ENCODE measurements at regions not wholly inside any gene's neighbourhood (a gene's known extent, or its start where the extent isn't known, plus 50 kb on each side); places are given as distances from the start of the nearest gene placed in this dataset.

GRCh38 chr5:167392240-167392639 is 899.2 kb upstream of the WWC1 start:
- intact Hi-C loops (cut with micrococcal nuclease; ENCODE audit: unreplicated experiment): no loop called here

DNA sequence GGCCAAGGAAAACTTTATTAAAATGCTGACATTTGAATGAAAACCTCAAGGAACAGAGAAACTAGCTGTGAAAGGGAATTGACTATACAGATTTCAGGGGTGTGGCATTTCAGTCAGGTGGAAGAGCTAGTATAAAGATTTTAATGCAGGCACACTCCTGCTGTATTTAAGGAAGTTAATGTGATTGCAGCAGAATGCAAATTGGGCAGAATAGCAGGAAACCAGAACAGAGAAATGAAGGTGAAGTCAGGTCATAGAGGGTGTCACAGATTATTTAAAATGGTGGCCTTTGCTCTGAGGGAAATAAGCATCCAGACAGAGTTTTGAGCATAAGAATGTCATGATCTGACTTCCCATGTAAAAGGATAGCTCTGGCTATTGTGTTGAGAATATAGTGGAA is 898.1 kb upstream of the WWC1 start:
- no peak for TF ChIP-seq ZNF142 (CRISPR knock-in tag; IDR thresholded peaks at IDR 0.05)
- POLR2A ChIA-PET: no interaction called here

More at GRCh38 chr5:167392240-167392639, 899.2 kb upstream of the WWC1 start:
- Histone ChIP-seq H3K9ac (ENCODE audit: insufficient read depth, low read depth, low read length) (no peak overlapping the region), H2AFZ (ENCODE audit: low read length) (no peak overlapping the region), H3K4me2 (ENCODE audit: low read depth, low read length) (no peak overlapping the region), H3K79me2 (ENCODE audit: insufficient read depth, low read length) (no peaks in the 10 kb centered on the region), H3K4me3 (replicated peaks in 1 of 3; ENCODE audit: insufficient read depth in 1 of 3, low read depth in 2 of 3, low read length in 3 of 3) (no peak overlapping the region), H3K27ac (ENCODE audit: extremely low read length, insufficient read depth, low read length) (no peak overlapping the region), H4K20me1 (ENCODE audit: insufficient read depth, low read length) (no peaks in the 10 kb centered on the region), H3K27me3 (ENCODE audit: control insufficient read depth in 1 of 2, insufficient read depth in 2 of 2, low read length in 2 of 2) (no peaks in the 10 kb centered on the region), H3K4me1 (ENCODE audit: insufficient read depth, low read length) (no peaks in the 10 kb centered on the region), H3K9me3 (ENCODE audit: low read length) (no peaks in the 10 kb centered on the region), H3K36me3 (replicated peaks in 1 of 2; ENCODE audit: control insufficient read depth in 1 of 2, insufficient read depth in 2 of 2, low read length in 2 of 2) (no peaks in the 10 kb centered on the region)
- ChIA-PET CTCF (ENCODE audit: low intra/inter-chr PET ratio, low total read pairs) (no interaction called here), POLR2A (no interaction called here)
- in situ Hi-C loops (cut with HindIII; ENCODE audit: extremely low pct_ligation_motif_present, low pct_unique_long_range_greater_than_20kb): no loop called here
- BruUV-seq (replicated peaks): no TSS peak
- FAIRE-seq (no peak), ATAC-seq (no peak), DNase-seq (ENCODE audit: low spot score) (no peak)
- WGBS (ENCODE audit: low lambda C conversion rate): 20% methylated on average over 5 of the region's 5 CpGs
- TF ChIP-seq RARG (CRISPR knock-in tag; IDR thresholded peaks at IDR 0.05; ENCODE audit: low read depth) (no peak), MAFK (conservative IDR thresholded peaks at IDR 0.05 in 1 of 2, IDR thresholded peaks at IDR 0.05 in 1 of 2; ENCODE audit: low read length in 2 of 2) (peak in 1 of 2 experiments; percentile 42; a peak in 2 of 4 replicates)

More for the DNA sequence above, 898.1 kb upstream of the WWC1 start:
- Histone ChIP-seq H3K4me3 (replicated peaks in 1 of 3; ENCODE audit: insufficient read depth in 1 of 3, low read depth in 2 of 3, low read length in 3 of 3) (no peak overlapping the region), H3K9ac (ENCODE audit: insufficient read depth, low read depth, low read length) (no peak overlapping the region), H4K20me1 (ENCODE audit: insufficient read depth, low read length) (no peaks in the 10 kb centered on the region), H3K27ac (ENCODE audit: extremely low read length, insufficient read depth, low read length) (no peak overlapping the region), H3K79me2 (ENCODE audit: insufficient read depth, low read length) (no peaks in the 10 kb centered on the region), H3K36me3 (replicated peaks in 1 of 2; ENCODE audit: control insufficient read depth in 1 of 2, insufficient read depth in 2 of 2, low read length in 2 of 2) (no peaks in the 10 kb centered on the region), H3K27me3 (ENCODE audit: control insufficient read depth in 1 of 2, insufficient read depth in 2 of 2, low read length in 2 of 2) (no peaks in the 10 kb centered on the region), H3K4me2 (ENCODE audit: low read depth, low read length) (no peak overlapping the region), H3K9me3 (ENCODE audit: low read length) (no peaks in the 10 kb centered on the region), H3K4me1 (ENCODE audit: insufficient read depth, low read length) (no peaks in the 10 kb centered on the region), H2AFZ (ENCODE audit: low read length) (no peak overlapping the region)
- no peak for FAIRE-seq
- intact Hi-C loops (cut with micrococcal nuclease; ENCODE audit: unreplicated experiment) (no loop called here), in situ Hi-C loops (cut with HindIII; ENCODE audit: extremely low pct_ligation_motif_present, low pct_unique_long_range_greater_than_20kb) (no loop called here)
- CTCF ChIA-PET (ENCODE audit: low intra/inter-chr PET ratio, low total read pairs): no interaction called here
- no peak for DNase-seq (ENCODE audit: low spot score)
- no TSS peak for BruUV-seq (replicated peaks)
- no peak for ATAC-seq
